AG08395 (cell line): ENCODE measurements at regions not wholly inside any gene's neighbourhood (a gene's known extent, or its start where the extent isn't known, plus 50 kb on each side); places are given as distances from the start of the nearest gene placed in this dataset.
"Not testable (repeated sequence)": the region's sequence is repeated elsewhere in the genome, so short reads cannot be mapped to it uniquely, and the experiment has no call there.

Experiments used
- DNase-seq: peaks from one replicate; pipeline ENCODE4 v3.0.0; 2012; ENCODE audit warnings: mixed read lengths, low spot score

- no peak for DNase-seq
Measured at GRCh38 chr7:79953130-79953529, 181.5 kb upstream of the GNAI1 start.

GRCh38 chr7:79952399-79952798 lies 182.2 kb upstream of the GNAI1 start:
- no peak for DNase-seq

GRCh38 chr7:79951415-79951814 lies 183.2 kb upstream of the GNAI1 start:
- no peak for DNase-seq

GRCh38 chr7:79949778-79950177 lies 184.9 kb upstream of the GNAI1 start:
- no peak for DNase-seq

GRCh38 chr7:79936281-79936983 lies 198.2 kb upstream of the GNAI1 start:
- no peak for DNase-seq

- DNase-seq, result no peak
Measured at GRCh38 chr7:79934727-79935126, 199.9 kb upstream of the GNAI1 start.

GRCh38 chr7:79933144-79933543 lies 201.5 kb upstream of the GNAI1 start:
- DNase-seq, result no peak

GRCh38 chr7:79930604-79931003 lies 204.0 kb upstream of the GNAI1 start:
- DNase-seq, result no peak

GRCh38 chr7:79927116-79927515 lies 207.5 kb upstream of the GNAI1 start:
- DNase-seq, result no peak

- DNase-seq, result no peak
Measured at GRCh38 chr7:79923953-79924352, 210.7 kb upstream of the GNAI1 start.

GRCh38 chr7:79922894-79923293 lies 211.7 kb upstream of the GNAI1 start:
- no peak for DNase-seq

- no peak for DNase-seq
Measured at GRCh38 chr7:79921976-79922375, 212.7 kb upstream of the GNAI1 start.

- DNase-seq, result not testable (repeated sequence)
Measured at GRCh38 chr7:79918632-79919031, 216.0 kb upstream of the GNAI1 start.

GRCh38 chr7:79915346-79915745 lies 219.3 kb upstream of the GNAI1 start:
- DNase-seq, result not testable (repeated sequence)

GRCh38 chr7:79912213-79912633 lies 222.4 kb upstream of the GNAI1 start:
- no peak for DNase-seq

GRCh38 chr7:79911420-79911819 lies 223.2 kb upstream of the GNAI1 start:
- DNase-seq, result no peak

GRCh38 chr7:79909176-79909575 lies 225.5 kb upstream of the GNAI1 start:
- DNase-seq, result no peak

- DNase-seq, result no peak
Measured at GRCh38 chr7:79897166-79897565, 237.5 kb upstream of the GNAI1 start.

- no peak for DNase-seq
Measured at GRCh38 chr7:79893991-79894390, 240.6 kb upstream of the GNAI1 start.

- DNase-seq, result no peak
Measured at GRCh38 chr7:79882922-79883321, 251.7 kb upstream of the GNAI1 start.

- no peak for DNase-seq
Measured at GRCh38 chr7:79880312-79880711, 254.3 kb upstream of the GNAI1 start.

- no peak for DNase-seq
Measured at GRCh38 chr7:79877874-79878465, 256.7 kb upstream of the GNAI1 start.

- peak; percentile 2 for DNase-seq
Measured at GRCh38 chr7:79876848-79877252, 257.8 kb upstream of the GNAI1 start.

- no peak for DNase-seq
Measured at GRCh38 chr7:79874797-79875196, 259.8 kb upstream of the GNAI1 start.
